Neuronal stem cell (in vitro differentiated cells): ENCODE measurements at regions not wholly inside any gene's neighbourhood (a gene's known extent, or its start where the extent isn't known, plus 50 kb on each side); places are given as distances from the start of the nearest gene placed in this dataset.

ENCODE experiments used
- DNase-seq: peaks from one replicate; pipeline ENCODE4 v3.0.0-alpha.2; 2013; ENCODE audit warnings: low spot score
- H2AFZ ChIP-seq: one replicate; pipeline ENCODE4 v1.6.1; 2013; ENCODE audit warnings: mild to moderate bottlenecking, low read length, inconsistent platforms
- H2AK5ac ChIP-seq: 2 replicates; pipeline ENCODE4 v1.6.1; 2013; ENCODE audit warnings: low read depth, mild to moderate bottlenecking, inconsistent platforms, low read length, moderate library complexity, mixed read lengths
- H2BK120ac ChIP-seq: 2 replicates; pipeline ENCODE4 v1.6.1; 2013; ENCODE audit warnings: low read depth, mild to moderate bottlenecking, inconsistent platforms, low read length, moderate library complexity, mixed read lengths
- H2BK12ac ChIP-seq: one replicate; pipeline ENCODE4 v1.6.1; 2013; ENCODE audit warnings: low read length, inconsistent platforms
- H2BK15ac ChIP-seq: 2 replicates; pipeline ENCODE4 v1.6.1; 2013; ENCODE audit warnings: mild to moderate bottlenecking, low read length, inconsistent platforms, mixed read lengths
- H2BK5ac ChIP-seq: one replicate; pipeline ENCODE4 v1.6.1; 2013; ENCODE audit warnings: inconsistent platforms, mild to moderate bottlenecking, low read length, moderate library complexity
- H3K14ac ChIP-seq: one replicate; pipeline ENCODE4 v1.6.1; 2013; ENCODE audit warnings: low read length, inconsistent platforms
- H3K18ac ChIP-seq: 2 replicates; pipeline ENCODE4 v1.6.1; 2013; ENCODE audit warnings: low read length, inconsistent platforms
- H3K23ac ChIP-seq: 2 replicates; pipeline ENCODE4 v1.6.1; 2013; ENCODE audit warnings: low read depth, mild to moderate bottlenecking, mixed read lengths, low read length, inconsistent platforms; ENCODE audit not compliant: poor library complexity
- H3K27ac ChIP-seq: replicated peaks from 3 replicates; pipeline ENCODE4 v1.5.1; 2013; ENCODE audit warnings: low read length, inconsistent platforms
- H3K27me3 ChIP-seq, 3 experiments: 2 replicates each; pipeline ENCODE4 v1.6.1; 2013; ENCODE audit warnings: low read length in 3 of 3, mild to moderate bottlenecking in 2 of 3, inconsistent platforms in 1 of 3, low read depth in 1 of 3, mixed read lengths in 1 of 3, moderate library complexity in 1 of 3; ENCODE audit not compliant: control insufficient read depth in 3 of 3, insufficient read depth in 3 of 3
- H3K36me3 ChIP-seq, 2 donors: replicated peaks in 1 of 2; 2 replicates each; pipeline ENCODE4 v1.6.1; 2013; ENCODE audit warnings: low read length in 2 of 2; ENCODE audit not compliant: control insufficient read depth in 2 of 2, insufficient read depth in 2 of 2
- H3K4ac ChIP-seq: 2 replicates; pipeline ENCODE4 v1.6.1; 2013; ENCODE audit warnings: inconsistent platforms, mild to moderate bottlenecking, low read length, moderate library complexity
- H3K4me1 ChIP-seq, 2 donors: 1 replicate in 1 of 2; 2 replicates in 1 of 2; pipeline ENCODE4 v1.6.1; 2013; ENCODE audit warnings: low read length in 2 of 2, low read depth in 1 of 2; ENCODE audit not compliant: control insufficient read depth in 2 of 2, insufficient read depth in 1 of 2
- H3K4me2 ChIP-seq: one replicate; pipeline ENCODE4 v1.6.1; 2013; ENCODE audit warnings: mild to moderate bottlenecking, low read length, inconsistent platforms; ENCODE audit not compliant: insufficient read depth, poor library complexity, severe bottlenecking
- H3K4me3 ChIP-seq, 2 donors: 2 replicates each; pipeline ENCODE4 v1.5.1; 2013; ENCODE audit warnings: low read length in 2 of 2, mild to moderate bottlenecking in 2 of 2, inconsistent platforms in 1 of 2, moderate library complexity in 1 of 2
- H3K79me1 ChIP-seq: one replicate; pipeline ENCODE4 v1.6.1; 2013; ENCODE audit warnings: low read depth, mild to moderate bottlenecking, inconsistent platforms, low read length, moderate library complexity
- H3K9ac ChIP-seq: one replicate; pipeline ENCODE4 v1.6.1; 2013; ENCODE audit warnings: mild to moderate bottlenecking, low read depth, low read length, inconsistent platforms; ENCODE audit not compliant: poor library complexity
- H3K9me3 ChIP-seq, 2 donors: replicated peaks in 1 of 2; 2 replicates each; pipeline versions ENCODE3 to v1.6.1; 2013; ENCODE audit warnings: low read length in 2 of 2, mild to moderate bottlenecking in 2 of 2, inconsistent platforms in 1 of 2, low read depth in 1 of 2, mixed read lengths in 1 of 2, moderate library complexity in 1 of 2; ENCODE audit not compliant: control insufficient read depth in 2 of 2, insufficient read depth in 1 of 2
- H4K8ac ChIP-seq: one replicate; pipeline ENCODE4 v1.6.1; 2013; ENCODE audit warnings: low read depth, mild to moderate bottlenecking, inconsistent platforms, low read length, moderate library complexity
- H4K91ac ChIP-seq: one replicate; pipeline ENCODE4 v1.6.1; 2013; ENCODE audit warnings: low read length, low read depth, mild to moderate bottlenecking, inconsistent platforms; ENCODE audit not compliant: poor library complexity
- WGBS, 2 donors: extraction: QIAGEN DNeasy Blood & Tissue Kit; methylation state at CpG; one replicate each; pipeline ENCODE4 v1.1.7; 2013; ENCODE audit warnings: missing lambda C conversion rate in 2 of 2, mixed read lengths in 1 of 2; ENCODE audit not compliant: insufficient read length in 2 of 2, insufficient replicate concordance in 1 of 2; ENCODE audit errors: extremely low coverage in 2 of 2; 5-methylcytosine and 5-hydroxymethylcytosine counted together

GRCh38 chr5:6279607-6280006 lies 98.7 kb downstream of the MED10 start:
- Histone ChIP-seq H3K4me1 (peaks cover 0 to 6% of the 10 kb centered on the region in 2 donors), H2BK120ac (no peak overlapping the region), H3K23ac (no peak overlapping the region), H3K4me2 (no peak overlapping the region), H3K9me3 (no peaks in the 10 kb centered on the region), H3K27ac (no peak overlapping the region), H3K4ac (no peak overlapping the region), H3K14ac (no peak overlapping the region), H4K91ac (no peak overlapping the region), H3K36me3 (no peaks in the 10 kb centered on the region), H2BK15ac (no peak overlapping the region), H2BK5ac (no peak overlapping the region), H3K4me3 (no peak overlapping the region), H3K9ac (no peak overlapping the region), H4K8ac (no peak overlapping the region), H2AFZ (no peak overlapping the region), H2BK12ac (no peak overlapping the region), H3K27me3 (peaks cover 0 to 4% (median 0%) of the 10 kb centered on the region in 3 experiments), H3K79me1 (no peaks in the 10 kb centered on the region), H3K18ac (no peak overlapping the region), H2AK5ac (no peak overlapping the region)
- no peak for DNase-seq
- WGBS, 2 donors, result no CpG with 5 or more reads among the region's 5 CpGs

- no peak overlapping the region for H3K14ac ChIP-seq
- no peak overlapping the region for H3K4me2 ChIP-seq
- no peaks in the 10 kb centered on the region for H3K27me3 ChIP-seq
- H3K23ac ChIP-seq, result no peak overlapping the region
- no peaks in the 10 kb centered on the region for H3K79me1 ChIP-seq
- H2BK12ac ChIP-seq, result no peak overlapping the region
- no peak overlapping the region for H3K4ac ChIP-seq
- no peak overlapping the region for H2BK120ac ChIP-seq
- no peak overlapping the region for H2BK15ac ChIP-seq
- no peak overlapping the region for H4K8ac ChIP-seq
- no peak overlapping the region for H4K91ac ChIP-seq
- H3K9me3 ChIP-seq, result no peaks in the 10 kb centered on the region
- no peak overlapping the region for H3K4me3 ChIP-seq
- H3K27ac ChIP-seq, result no peak overlapping the region
- H2BK5ac ChIP-seq, result no peak overlapping the region
- no peak overlapping the region for H3K9ac ChIP-seq
- no peak overlapping the region for H2AK5ac ChIP-seq
- DNase-seq, result no peak
- no peaks in the 10 kb centered on the region for H3K36me3 ChIP-seq
- WGBS, 2 donors, result no CpG with 5 or more reads among the region's 2 CpGs
- H3K4me1 ChIP-seq, result peaks cover 0 to 4% of the 10 kb centered on the region in 2 donors
- H2AFZ ChIP-seq, result no peak overlapping the region
- no peak overlapping the region for H3K18ac ChIP-seq
Measured at GRCh38 chr5:6274846-6275543, 103.4 kb downstream of the MED10 start.

GRCh38 chr5:6273749-6274148 lies 104.6 kb downstream of the MED10 start:
- no peak overlapping the region for H2AFZ ChIP-seq
- no peak for DNase-seq
- H2BK12ac ChIP-seq, result no peak overlapping the region
- no peak overlapping the region for H3K18ac ChIP-seq
- H3K4me2 ChIP-seq, result no peak overlapping the region
- no peaks in the 10 kb centered on the region for H3K79me1 ChIP-seq
- H3K27me3 ChIP-seq, result no peaks in the 10 kb centered on the region
- H2BK15ac ChIP-seq, result peak overlapping the region; percentile 9
- no peak overlapping the region for H2BK120ac ChIP-seq
- H3K9me3 ChIP-seq, result no peaks in the 10 kb centered on the region
- no peaks in the 10 kb centered on the region for H3K36me3 ChIP-seq
- H2BK5ac ChIP-seq, result no peak overlapping the region
- H3K23ac ChIP-seq, result no peak overlapping the region
- peaks cover 0 to 4% of the 10 kb centered on the region in 2 donors for H3K4me1 ChIP-seq
- no peak overlapping the region for H2AK5ac ChIP-seq
- no CpG with 5 or more reads among the region's 4 CpGs for WGBS, 2 donors
- no peak overlapping the region for H3K9ac ChIP-seq
- no peak overlapping the region for H3K27ac ChIP-seq
- H3K4ac ChIP-seq, result no peak overlapping the region
- no peak overlapping the region for H3K14ac ChIP-seq
- H4K8ac ChIP-seq, result no peak overlapping the region
- H4K91ac ChIP-seq, result no peak overlapping the region
- H3K4me3 ChIP-seq, result no peak overlapping the region

- no CpG with 5 or more reads among the region's 10 CpGs for WGBS, 2 donors
Measured at GRCh38 chr5:6273090-6273735, 105.1 kb downstream of the MED10 start.

More at GRCh38 chr5:6273090-6273735, 105.1 kb downstream of the MED10 start:
- Histone ChIP-seq H4K8ac (no peak overlapping the region), H4K91ac (no peak overlapping the region), H3K4ac (no peak overlapping the region), H2BK120ac (no peak overlapping the region), H3K27me3 (no peaks in the 10 kb centered on the region), H3K14ac (no peak overlapping the region), H2AK5ac (no peak overlapping the region), H3K4me2 (no peak overlapping the region), H3K18ac (no peak overlapping the region), H2AFZ (no peak overlapping the region), H3K27ac (no peak overlapping the region), H3K79me1 (no peaks in the 10 kb centered on the region), H3K4me1 (peaks cover 0 to 4% of the 10 kb centered on the region in 2 donors), H3K9me3 (no peaks in the 10 kb centered on the region), H3K4me3 (no peak overlapping the region), H3K9ac (no peak overlapping the region), H3K23ac (no peak overlapping the region), H3K36me3 (no peaks in the 10 kb centered on the region), H2BK15ac (no peak overlapping the region), H2BK12ac (no peak overlapping the region), H2BK5ac (no peak overlapping the region)
- no peak for DNase-seq
